GM23248 (cell line): ENCODE measurements at regions not wholly inside any gene's neighbourhood (a gene's known extent, or its start where the extent isn't known, plus 50 kb on each side); places are given as distances from the start of the nearest gene placed in this dataset.

Source experiments
- DNase-seq: peaks from one replicate; pipeline ENCODE4 v3.0.0-alpha.2; 2015
- H2AFZ ChIP-seq: fragments of 200-600 bp; sonication (generic); 2 replicates; pipeline ENCODE4 v1.6.1; 2016; ENCODE audit warnings: antibody characterized with exemption
- H3F3A ChIP-seq: fragments of 200-600 bp; sonication (generic); 2 replicates; pipeline ENCODE4 v1.6.1; 2016; ENCODE audit warnings: mild to moderate bottlenecking, antibody characterized with exemption, mixed run types; ENCODE audit not compliant: insufficient read depth
- H3K27ac ChIP-seq: fragments of 200-600 bp; sonication (generic); 2 replicates; pipeline ENCODE4 v1.5.1; 2016; ENCODE audit warnings: mild to moderate bottlenecking
- H3K27me3 ChIP-seq: fragments of 200-600 bp; sonication (generic); replicated peaks from 2 replicates; pipeline ENCODE4 v1.6.1; 2016; ENCODE audit warnings: mild to moderate bottlenecking; ENCODE audit not compliant: insufficient read depth
- H3K36me3 ChIP-seq: fragments of 200-600 bp; sonication (generic); 2 replicates; pipeline ENCODE4 v1.6.1; 2016; ENCODE audit warnings: low read depth, mild to moderate bottlenecking
- H3K4me1 ChIP-seq: fragments of 200-600 bp; sonication (generic); 2 replicates; pipeline ENCODE4 v1.6.1; 2016; ENCODE audit warnings: mild to moderate bottlenecking; ENCODE audit not compliant: insufficient read depth
- H3K4me2 ChIP-seq: fragments of 200-600 bp; sonication (generic); one replicate; pipeline ENCODE4 v1.6.1; 2016; ENCODE audit warnings: mild to moderate bottlenecking; ENCODE audit not compliant: unreplicated experiment
- H3K4me3 ChIP-seq: fragments of 200-600 bp; sonication (generic); 2 replicates; pipeline ENCODE4 v1.5.1; 2016; ENCODE audit warnings: mild to moderate bottlenecking
- H3K79me2 ChIP-seq: fragments of 200-600 bp; sonication (generic); 2 replicates; pipeline ENCODE4 v1.6.1; 2016; ENCODE audit warnings: mild to moderate bottlenecking; ENCODE audit not compliant: insufficient read depth
- H3K9ac ChIP-seq: fragments of 200-600 bp; sonication (generic); 2 replicates; pipeline ENCODE4 v1.6.1; 2016; ENCODE audit warnings: mild to moderate bottlenecking
- H3K9me2 ChIP-seq: fragments of 200-600 bp; sonication (generic); 2 replicates; pipeline ENCODE4 v1.6.1; 2016; ENCODE audit warnings: mixed run types, mild to moderate bottlenecking, moderate library complexity; ENCODE audit not compliant: insufficient read depth
- H3K9me3 ChIP-seq: fragments of 200-600 bp; sonication (generic); one replicate; pipeline ENCODE4 v1.6.1; 2017; ENCODE audit warnings: low read depth
- H4K20me1 ChIP-seq: fragments of 200-600 bp; sonication (generic); 2 replicates; pipeline ENCODE4 v1.6.0; 2016; ENCODE audit not compliant: insufficient read depth
- EZH2 ChIP-seq: fragments of 200-600 bp; sonication (generic); IDR thresholded peaks from 2 replicates; pipeline ENCODE4 v1.6.1; 2018; ENCODE audit warnings: antibody characterized with exemption, mild to moderate bottlenecking; ENCODE audit not compliant: insufficient read depth, poor library complexity, severe bottlenecking
- EZH2phosphoT487 ChIP-seq: fragments of 200-600 bp; sonication (generic); IDR thresholded peaks from 2 replicates; pipeline ENCODE4 v1.6.1; 2018; ENCODE audit warnings: antibody characterized with exemption, moderate library complexity, mild to moderate bottlenecking, low read depth; ENCODE audit not compliant: insufficient read depth
- WGBS, 2 experiments: methylation state at CpG; one replicate each; pipeline ENCODE4 v1.1.6; 2015 to 2017; ENCODE audit warnings: low lambda C conversion rate in 2 of 2, low coverage in 1 of 2; ENCODE audit errors: missing lambda C conversion rate in 2 of 2; 5-methylcytosine and 5-hydroxymethylcytosine counted together
- in situ Hi-C: fragments of 300-500 bp; cut with MboI; formaldehyde crosslinking; loops from 2 replicates; pipeline ENCODE4 v1.15.0; 2020

- Histone ChIP-seq H3K4me3 (no peak overlapping the region), H3K27ac (no peak overlapping the region), H3K79me2 (no peaks in the 10 kb centered on the region), H3K4me1 (no peaks in the 10 kb centered on the region), H3K27me3 (no peaks in the 10 kb centered on the region), H3K4me2 (no peak overlapping the region), H3F3A (peaks cover 12% of the 10 kb centered on the region; the same call in 1 of the 2 replicates), H3K9ac (no peak overlapping the region), H3K9me2 (no peaks in the 10 kb centered on the region), H3K36me3 (no peaks in the 10 kb centered on the region), H3K9me3 (peaks cover 3% of the 10 kb centered on the region), H2AFZ (no peak overlapping the region), H4K20me1 (no peaks in the 10 kb centered on the region)
- in situ Hi-C loops: no loop called here
- TF ChIP-seq EZH2phosphoT487 (no peak), EZH2 (no peak)
- WGBS, 2 experiments: 27 to 28% methylated on average over 2 of the region's 2 CpGs
- DNase-seq: no peak
These were observed 81.1 kb downstream of the STMND1 start for GRCh38 chr6:17182961-17183360.

- H3K36me3 ChIP-seq: no peaks in the 10 kb centered on the region
- no peak overlapping the region for H3K27ac ChIP-seq
- no peaks in the 10 kb centered on the region; the same call in 1 of the 2 replicates for H3K27me3 ChIP-seq
- H3K9ac ChIP-seq: no peak overlapping the region
- 15 to 16% methylated on average over 1 of the region's 1 CpG for WGBS, 2 experiments
- H3K4me2 ChIP-seq: no peak overlapping the region
- H3K4me1 ChIP-seq: no peaks in the 10 kb centered on the region
- in situ Hi-C loops: no loop called here
- no peaks in the 10 kb centered on the region for H3F3A ChIP-seq
- no peak overlapping the region for H2AFZ ChIP-seq
- peaks cover 3% of the 10 kb centered on the region for H3K9me3 ChIP-seq
- H3K9me2 ChIP-seq: no peaks in the 10 kb centered on the region
- no peak for DNase-seq
- H3K79me2 ChIP-seq: no peaks in the 10 kb centered on the region
- H3K4me3 ChIP-seq: no peak overlapping the region
- no peaks in the 10 kb centered on the region for H4K20me1 ChIP-seq
- TF ChIP-seq EZH2phosphoT487 (no peak), EZH2 (no peak)
These were observed 85.1 kb downstream of the STMND1 start for GRCh38 chr6:17186925-17187324.

GRCh38 chr6:17193106-17193775, 87.9 kb upstream of the RBM24 start:
- TF ChIP-seq EZH2phosphoT487 (no peak), EZH2 (no peak)
- 76 to 77% methylated on average over 3 of the region's 3 CpGs for whole genome bisulfite sequencing, 2 experiments
- Histone ChIP-seq H2AFZ (no peak overlapping the region), H3K79me2 (no peaks in the 10 kb centered on the region), H3K4me2 (no peak overlapping the region), H3K27me3 (no peaks in the 10 kb centered on the region; the same call in 1 of the 2 replicates), H3F3A (no peaks in the 10 kb centered on the region), H3K4me1 (no peaks in the 10 kb centered on the region), H4K20me1 (no peaks in the 10 kb centered on the region), H3K36me3 (no peaks in the 10 kb centered on the region), H3K9me2 (no peaks in the 10 kb centered on the region), H3K4me3 (no peak overlapping the region), H3K27ac (no peak overlapping the region), H3K9me3 (no peaks in the 10 kb centered on the region), H3K9ac (no peak overlapping the region)
- in situ Hi-C loops: no loop called here
- no peak for DNase-seq

- Histone ChIP-seq H3K9ac (no peak overlapping the region), H3K36me3 (no peaks in the 10 kb centered on the region), H3K27ac (no peak overlapping the region), H2AFZ (no peak overlapping the region), H3K9me3 (no peaks in the 10 kb centered on the region), H3K4me3 (no peak overlapping the region), H4K20me1 (no peaks in the 10 kb centered on the region), H3K4me2 (no peak overlapping the region), H3K79me2 (no peaks in the 10 kb centered on the region), H3F3A (no peaks in the 10 kb centered on the region), H3K4me1 (no peaks in the 10 kb centered on the region), H3K27me3 (no peaks in the 10 kb centered on the region), H3K9me2 (no peaks in the 10 kb centered on the region)
- no peak for TF ChIP-seq EZH2phosphoT487
- TF ChIP-seq EZH2: no peak
- 72 to 74% methylated on average over 6 of the region's 6 CpGs for WGBS, 2 experiments
- in situ Hi-C loops: no loop called here
- no peak for DNase-seq
These were observed 83.6 kb upstream of the RBM24 start for GRCh38 chr6:17197607-17198006.

DNA sequence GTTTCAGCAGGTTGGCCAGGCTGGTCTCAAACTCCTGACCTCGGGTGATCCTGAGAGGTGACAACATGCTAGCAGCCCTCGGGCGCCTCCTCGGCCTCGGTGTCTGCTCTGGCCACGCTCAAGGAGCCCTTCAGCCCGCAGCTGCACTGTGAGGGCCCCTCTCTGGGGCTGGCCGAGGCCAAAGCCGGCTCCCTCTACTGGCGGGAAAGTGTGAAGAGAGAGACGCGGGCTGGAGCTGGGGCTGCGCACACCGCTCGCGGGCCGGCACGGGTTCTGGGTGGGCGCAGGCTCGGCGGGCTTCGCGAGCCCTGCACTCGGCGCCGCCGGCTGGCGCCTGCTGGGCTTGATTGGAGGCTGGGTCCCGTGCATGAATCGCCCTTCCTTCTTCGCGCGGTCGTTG, 80.8 kb upstream of the RBM24 start:
- Histone ChIP-seq H3K4me3 (no peak overlapping the region), H4K20me1 (no peaks in the 10 kb centered on the region), H3K4me2 (no peak overlapping the region), H3K4me1 (no peaks in the 10 kb centered on the region), H3K79me2 (no peaks in the 10 kb centered on the region), H3K27ac (no peak overlapping the region), H2AFZ (no peak overlapping the region), H3K9me2 (no peaks in the 10 kb centered on the region), H3K9me3 (no peaks in the 10 kb centered on the region), H3K27me3 (no peaks in the 10 kb centered on the region), H3K9ac (no peak overlapping the region), H3K36me3 (no peaks in the 10 kb centered on the region), H3F3A (no peaks in the 10 kb centered on the region)
- WGBS, 2 experiments: 63 to 65% methylated on average over 24 to 34 of the region's 34 CpGs
- no peak for TF ChIP-seq EZH2
- no peak for TF ChIP-seq EZH2phosphoT487
- no peak for DNase-seq
- in situ Hi-C loops: no loop called here
